Transverse colon (tissue), 4 donors: ENCODE measurements at regions not wholly inside any gene's neighbourhood (a gene's known extent, or its start where the extent isn't known, plus 50 kb on each side); places are given as distances from the start of the nearest gene placed in this dataset.

Source experiments
- POLR2AphosphoS5 ChIP-seq, 3 donors: sonication (generic); formaldehyde crosslinking; IDR thresholded peaks; one replicate each; pipeline ENCODE4 v1.6.1; 2016; ENCODE audit warnings: antibody characterized with exemption in 3 of 3
- TF ChIP-seq, protein P1 (sequence below), 5 experiments: fragments of 200-600 bp in 3 of 5; fragments of 450-650 bp in 2 of 5; sonication (generic) in 3 of 5; IDR thresholded peaks; 1 replicate in 2 of 5; 2 replicates in 3 of 5; pipeline ENCODE4 v1.5.1; 2016 to 2017; ENCODE audit warnings: antibody characterized with exemption in 5 of 5, inconsistent platforms in 3 of 5, mild to moderate bottlenecking in 2 of 5, moderate library complexity in 1 of 5

DNA sequence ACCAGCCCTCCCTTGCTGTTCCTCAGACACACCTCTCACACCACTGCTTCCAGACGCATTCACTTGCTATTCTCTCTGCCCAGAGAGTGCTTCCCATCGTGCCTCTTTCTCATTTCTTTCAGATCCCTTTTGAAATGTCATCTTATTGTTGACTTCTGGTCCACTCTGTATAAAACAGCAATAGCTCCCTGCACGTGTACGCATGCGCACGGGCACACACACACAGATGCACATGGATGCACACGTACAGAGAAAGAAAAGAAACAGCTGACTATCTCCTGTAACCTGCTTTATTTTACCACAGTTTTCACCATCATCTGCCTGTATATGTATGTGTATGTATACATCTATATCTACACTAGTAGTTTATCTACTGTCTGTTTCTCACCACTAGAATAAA, 285.9 kb upstream of the NR5A2 start:
- TF ChIP-seq, protein P1, sequence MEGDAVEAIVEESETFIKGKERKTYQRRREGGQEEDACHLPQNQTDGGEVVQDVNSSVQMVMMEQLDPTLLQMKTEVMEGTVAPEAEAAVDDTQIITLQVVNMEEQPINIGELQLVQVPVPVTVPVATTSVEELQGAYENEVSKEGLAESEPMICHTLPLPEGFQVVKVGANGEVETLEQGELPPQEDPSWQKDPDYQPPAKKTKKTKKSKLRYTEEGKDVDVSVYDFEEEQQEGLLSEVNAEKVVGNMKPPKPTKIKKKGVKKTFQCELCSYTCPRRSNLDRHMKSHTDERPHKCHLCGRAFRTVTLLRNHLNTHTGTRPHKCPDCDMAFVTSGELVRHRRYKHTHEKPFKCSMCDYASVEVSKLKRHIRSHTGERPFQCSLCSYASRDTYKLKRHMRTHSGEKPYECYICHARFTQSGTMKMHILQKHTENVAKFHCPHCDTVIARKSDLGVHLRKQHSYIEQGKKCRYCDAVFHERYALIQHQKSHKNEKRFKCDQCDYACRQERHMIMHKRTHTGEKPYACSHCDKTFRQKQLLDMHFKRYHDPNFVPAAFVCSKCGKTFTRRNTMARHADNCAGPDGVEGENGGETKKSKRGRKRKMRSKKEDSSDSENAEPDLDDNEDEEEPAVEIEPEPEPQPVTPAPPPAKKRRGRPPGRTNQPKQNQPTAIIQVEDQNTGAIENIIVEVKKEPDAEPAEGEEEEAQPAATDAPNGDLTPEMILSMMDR (IDR thresholded peaks at IDR 0.05) = no peak
- TF ChIP-seq POLR2AphosphoS5 (IDR thresholded peaks at IDR 0.05) = no peak
